Fibroblast of villous mesenchyme (primary cell): ENCODE measurements at regions not wholly inside any gene's neighbourhood (a gene's known extent, or its start where the extent isn't known, plus 50 kb on each side); places are given as distances from the start of the nearest gene placed in this dataset.

Source experiments
- DNase-seq: peaks from one replicate; pipeline ENCODE4 v3.0.0-alpha.2; 2010; ENCODE audit warnings: low read depth
- H3K4me3 ChIP-seq: 2 replicates; pipeline ENCODE4 v1.5.1; 2011; ENCODE audit warnings: low read depth, mild to moderate bottlenecking, low read length
- TF ChIP-seq, protein P1 (sequence below): IDR thresholded peaks from 2 replicates; pipeline ENCODE4 v1.5.1; 2012; ENCODE audit warnings: low read depth, mild to moderate bottlenecking, low read length; ENCODE audit not compliant: insufficient read depth

DNA sequence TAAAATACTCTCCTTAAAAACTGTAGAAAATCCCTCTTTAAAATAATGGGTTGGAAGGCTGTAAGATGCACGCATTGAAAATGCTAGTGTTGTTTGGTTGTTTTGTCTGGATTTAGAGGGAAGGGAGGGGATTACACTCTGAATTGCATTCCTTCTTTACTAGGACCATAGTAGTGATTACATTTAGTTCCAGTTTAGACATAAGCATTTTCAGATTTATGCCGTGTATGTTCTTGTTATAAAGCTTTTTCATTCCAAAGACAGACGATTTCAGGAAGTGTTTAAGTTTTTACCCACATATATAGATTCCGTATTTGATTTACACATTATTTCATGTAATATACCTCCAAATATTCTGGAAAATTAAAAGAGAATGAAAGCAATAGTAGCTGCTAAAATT, 538.4 kb downstream of the PTPRC start:
- TF ChIP-seq, protein P1, sequence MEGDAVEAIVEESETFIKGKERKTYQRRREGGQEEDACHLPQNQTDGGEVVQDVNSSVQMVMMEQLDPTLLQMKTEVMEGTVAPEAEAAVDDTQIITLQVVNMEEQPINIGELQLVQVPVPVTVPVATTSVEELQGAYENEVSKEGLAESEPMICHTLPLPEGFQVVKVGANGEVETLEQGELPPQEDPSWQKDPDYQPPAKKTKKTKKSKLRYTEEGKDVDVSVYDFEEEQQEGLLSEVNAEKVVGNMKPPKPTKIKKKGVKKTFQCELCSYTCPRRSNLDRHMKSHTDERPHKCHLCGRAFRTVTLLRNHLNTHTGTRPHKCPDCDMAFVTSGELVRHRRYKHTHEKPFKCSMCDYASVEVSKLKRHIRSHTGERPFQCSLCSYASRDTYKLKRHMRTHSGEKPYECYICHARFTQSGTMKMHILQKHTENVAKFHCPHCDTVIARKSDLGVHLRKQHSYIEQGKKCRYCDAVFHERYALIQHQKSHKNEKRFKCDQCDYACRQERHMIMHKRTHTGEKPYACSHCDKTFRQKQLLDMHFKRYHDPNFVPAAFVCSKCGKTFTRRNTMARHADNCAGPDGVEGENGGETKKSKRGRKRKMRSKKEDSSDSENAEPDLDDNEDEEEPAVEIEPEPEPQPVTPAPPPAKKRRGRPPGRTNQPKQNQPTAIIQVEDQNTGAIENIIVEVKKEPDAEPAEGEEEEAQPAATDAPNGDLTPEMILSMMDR = no peak
- H3K4me3 ChIP-seq = no peak overlapping the region
- no peak for DNase-seq

GRCh38 chr1:199178646-199179045, 539.8 kb downstream of the PTPRC start:
- H3K4me3 ChIP-seq = no peak overlapping the region
- TF ChIP-seq, protein P1 = no peak
- DNase-seq = no peak

- no peak overlapping the region for H3K4me3 ChIP-seq
- no peak for DNase-seq
- TF ChIP-seq, protein P1 = no peak
Measured at GRCh38 chr1:199182186-199182843, 543.5 kb downstream of the PTPRC start.

- TF ChIP-seq, protein P1 = no peak
- no peak for DNase-seq
- no peak overlapping the region for H3K4me3 ChIP-seq
Measured at GRCh38 chr1:199184180-199184579, 545.3 kb downstream of the PTPRC start.

GRCh38 chr1:199194862-199195261, 556.0 kb downstream of the PTPRC start:
- TF ChIP-seq, protein P1 = no peak
- no peak overlapping the region for H3K4me3 ChIP-seq
- DNase-seq = no peak

DNA sequence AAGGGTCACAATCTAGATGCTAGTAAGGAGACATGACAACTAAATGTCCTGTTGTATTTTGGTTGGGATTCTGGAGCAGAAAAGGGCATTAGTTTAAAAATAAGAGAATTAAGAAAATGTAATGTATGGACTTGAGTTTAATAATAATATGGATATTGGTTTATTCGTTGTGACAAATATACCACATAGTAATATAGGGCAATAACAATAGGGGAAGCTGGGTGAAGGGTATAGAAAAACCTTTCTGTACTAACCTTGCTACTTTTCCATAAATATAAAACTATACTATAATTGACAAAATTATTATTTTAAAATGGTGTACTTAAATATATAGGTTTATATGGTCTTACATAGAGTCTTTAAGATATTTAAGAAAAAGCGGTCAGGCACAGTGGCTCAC, 558.9 kb downstream of the PTPRC start:
- TF ChIP-seq, protein P1 = no peak
- no peak overlapping the region for H3K4me3 ChIP-seq
- DNase-seq = no peak

- DNase-seq = no peak
- H3K4me3 ChIP-seq = no peak overlapping the region
- TF ChIP-seq, protein P1 = no peak
Measured at GRCh38 chr1:199202331-199202730, 563.5 kb downstream of the PTPRC start.
